ENCODE measurements at regions not wholly inside any gene's neighbourhood (a gene's known extent, or its start where the extent isn't known, plus 50 kb on each side); places are given as distances from the start of the nearest gene placed in this dataset.
"Not testable (repeated sequence)": the region's sequence is repeated elsewhere in the genome, so short reads cannot be mapped to it uniquely, and the experiment has no call there.

DNA sequence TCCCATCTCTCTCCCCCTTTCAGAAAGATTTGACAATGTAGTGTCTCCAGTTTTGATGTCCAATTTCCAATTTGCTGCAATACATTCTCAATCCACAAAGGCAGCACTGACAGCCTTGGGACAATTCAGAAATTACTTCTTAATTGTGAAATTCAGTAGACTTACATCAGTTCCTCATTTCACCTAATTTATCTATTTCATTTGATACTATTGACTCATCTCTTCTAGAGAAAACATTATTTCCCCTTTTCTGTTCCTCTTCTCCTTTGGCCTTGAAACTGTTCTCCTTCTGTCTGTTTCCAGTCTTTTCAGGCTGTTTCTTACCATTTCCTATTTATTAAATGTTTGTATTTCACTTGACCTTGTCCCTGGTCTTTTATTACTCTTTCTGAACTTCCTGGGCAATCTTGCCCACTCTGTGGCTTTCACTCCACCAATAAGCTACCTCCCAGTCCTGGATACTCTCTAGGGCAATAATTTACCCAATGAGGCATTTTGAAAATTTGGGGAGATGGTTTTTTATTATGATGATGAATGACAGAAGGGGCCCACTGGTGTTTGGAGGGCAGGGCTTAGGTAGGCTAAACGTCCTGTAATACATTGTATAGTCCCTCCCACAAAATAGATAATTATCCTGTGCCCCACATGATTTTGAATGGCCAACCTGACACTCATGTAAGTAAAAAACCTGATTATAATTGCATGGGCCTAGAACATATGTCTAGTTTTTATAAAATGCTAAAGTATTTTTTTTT, 498.0 kb upstream of the BOD1L1 start:
- no peak for DNase-seq

DNA sequence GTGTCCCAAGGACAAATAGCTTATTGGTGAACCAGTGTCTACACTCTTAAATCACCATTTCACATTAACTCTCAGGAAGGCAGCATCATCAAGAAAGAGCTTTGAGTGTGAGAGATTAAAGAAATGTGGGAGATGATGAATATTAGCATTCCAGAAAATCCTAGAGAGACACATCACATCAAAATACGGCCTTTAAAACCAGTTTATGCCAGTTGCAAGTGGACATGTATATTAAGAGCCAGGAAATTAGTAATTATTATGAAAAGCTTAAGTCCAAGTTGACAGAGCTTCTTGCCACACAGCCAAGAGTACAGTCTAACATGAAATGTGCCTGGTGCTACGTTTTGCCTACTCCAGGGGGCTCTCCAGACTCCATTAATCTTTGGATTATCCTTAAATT, 503.0 kb upstream of the BOD1L1 start:
- DNase-seq: no peak

DNA sequence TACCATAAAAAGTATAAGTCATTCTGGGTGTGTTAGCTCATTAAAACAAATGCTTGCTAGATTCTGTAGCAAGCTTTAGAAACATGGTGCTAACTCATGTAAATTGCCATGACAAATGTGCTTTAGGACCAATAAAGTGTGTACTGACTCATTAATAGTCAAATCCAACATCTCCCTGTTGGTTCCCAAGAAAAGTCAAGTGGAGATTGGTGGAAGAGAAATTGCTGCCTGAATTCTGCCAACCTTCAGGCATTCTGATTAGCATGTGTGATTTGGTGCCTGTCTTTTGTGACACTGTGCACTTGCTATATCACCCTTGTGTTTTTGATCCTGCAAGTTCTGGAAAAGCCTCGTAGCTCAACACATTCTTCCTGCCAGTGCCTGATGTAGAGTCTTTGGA, 503.8 kb upstream of the BOD1L1 start:
- no peak for DNase-seq

DNA sequence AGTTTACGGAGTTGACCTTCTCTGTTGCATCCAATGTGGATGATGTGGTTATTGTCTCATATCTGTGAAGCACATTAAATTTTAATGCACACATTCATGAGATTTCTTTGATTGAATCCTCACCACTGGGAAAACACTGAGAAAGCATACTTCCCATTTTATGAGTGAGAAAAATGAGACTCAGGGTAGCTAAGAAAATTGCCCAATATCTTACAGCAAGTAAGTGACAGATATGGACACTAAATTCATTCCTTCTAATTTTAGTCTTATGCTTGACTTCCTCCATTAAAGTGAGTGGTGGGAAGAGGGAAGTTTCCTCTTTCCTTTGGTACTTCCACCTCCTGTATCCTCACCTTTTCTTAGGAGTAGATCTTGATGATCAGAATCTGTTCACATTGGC, 504.8 kb upstream of the BOD1L1 start:
- no peak for DNase-seq

DNA sequence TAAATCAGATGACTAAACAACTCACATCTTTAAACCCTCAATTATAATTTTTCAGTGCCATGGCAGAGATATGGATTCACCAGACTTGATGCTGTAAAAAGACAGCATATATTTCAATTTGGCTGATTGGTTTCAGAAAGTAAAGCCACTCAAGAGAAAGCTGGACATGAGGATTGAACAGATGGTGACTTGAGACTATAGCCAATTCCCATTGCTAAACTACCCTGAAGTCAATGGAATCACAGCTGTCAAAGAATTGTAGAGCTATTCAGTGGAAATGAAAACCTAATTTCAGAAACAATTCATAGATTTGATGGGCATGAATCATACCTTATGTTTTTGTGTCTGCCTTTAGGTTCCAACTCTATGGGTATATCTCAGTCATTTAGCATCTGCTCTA, 510.6 kb upstream of the BOD1L1 start:
- no peak for DNase-seq

DNA sequence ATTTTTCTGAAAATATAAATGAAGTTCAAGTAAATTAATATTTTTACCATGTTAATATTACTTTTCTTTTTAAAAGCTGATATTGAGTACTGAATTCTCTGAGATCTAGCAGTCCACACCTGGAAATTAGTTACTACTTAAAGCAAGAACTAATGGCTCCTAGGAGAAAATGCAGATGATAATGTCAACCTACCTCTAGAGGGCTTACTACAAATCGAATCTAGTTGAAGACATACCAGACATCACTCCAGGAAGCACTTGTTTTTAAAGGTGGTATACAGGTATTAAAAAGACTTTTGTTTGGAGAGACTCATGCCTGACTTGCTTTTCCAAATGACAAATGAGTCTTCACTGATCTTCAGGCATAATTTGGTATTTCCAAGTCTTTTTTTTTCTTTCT, 516.4 kb upstream of the BOD1L1 start:
- no peak for DNase-seq

DNA sequence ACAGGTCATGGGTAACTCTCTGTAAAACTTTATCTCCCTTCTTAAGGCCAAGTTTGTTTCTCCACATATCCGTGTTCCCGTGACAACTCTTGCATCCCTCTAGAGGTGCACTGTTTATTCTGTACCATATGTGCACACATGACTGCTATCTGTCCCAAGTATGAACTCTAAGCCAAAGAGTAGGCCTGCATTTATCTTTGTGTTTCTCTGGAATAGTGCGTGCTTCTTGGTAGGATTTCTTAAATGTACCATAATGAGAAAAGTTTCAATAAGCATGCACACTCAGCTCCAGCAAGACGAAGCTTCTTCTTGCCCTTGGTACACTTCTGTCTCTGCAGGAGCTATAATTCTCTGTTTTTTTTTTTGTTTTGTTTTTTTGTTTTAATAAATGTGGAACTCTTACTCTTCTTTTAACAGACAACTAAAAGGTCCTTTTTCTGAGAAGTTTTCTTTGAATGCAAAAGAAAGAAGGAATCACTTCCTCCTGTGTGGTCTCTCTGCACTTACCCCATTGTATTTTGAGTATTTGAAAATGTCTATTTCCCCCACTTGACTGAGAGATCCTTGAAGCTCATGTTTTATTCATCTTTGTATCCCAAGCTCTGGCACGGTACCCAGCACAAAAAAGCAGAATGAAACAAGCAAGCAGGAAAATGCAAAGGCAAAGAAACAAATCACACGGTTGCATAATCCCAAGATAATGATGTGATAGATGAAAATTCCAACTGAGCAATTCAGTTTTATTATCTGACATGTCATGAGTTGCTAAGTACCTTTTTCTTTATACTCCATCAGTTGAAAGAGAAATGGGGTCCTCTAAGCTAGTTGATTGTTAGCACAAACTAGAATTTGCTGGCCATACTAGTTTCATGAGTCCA, 521.9 kb upstream of the BOD1L1 start:
- DNase-seq: no peak

DNA sequence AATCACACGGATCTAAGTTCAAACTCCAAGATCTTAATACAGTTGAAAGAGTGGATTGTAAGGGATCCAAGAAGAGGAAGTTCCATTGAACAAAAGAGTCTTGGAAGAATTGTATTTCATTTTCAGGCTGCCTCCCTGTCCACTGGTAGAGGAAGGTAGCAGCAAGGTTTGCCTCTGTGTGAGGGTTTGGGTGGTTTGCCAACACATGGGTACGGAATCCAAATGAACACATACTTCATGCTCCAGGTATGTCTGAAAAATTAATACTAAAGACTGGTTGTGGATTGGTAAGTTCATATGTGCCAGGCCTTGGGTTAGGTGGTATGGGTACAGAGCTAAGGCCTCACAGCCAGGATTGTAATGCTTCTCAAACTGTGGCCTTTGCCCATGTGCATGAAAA, 523.6 kb upstream of the BOD1L1 start:
- no peak for DNase-seq

DNA sequence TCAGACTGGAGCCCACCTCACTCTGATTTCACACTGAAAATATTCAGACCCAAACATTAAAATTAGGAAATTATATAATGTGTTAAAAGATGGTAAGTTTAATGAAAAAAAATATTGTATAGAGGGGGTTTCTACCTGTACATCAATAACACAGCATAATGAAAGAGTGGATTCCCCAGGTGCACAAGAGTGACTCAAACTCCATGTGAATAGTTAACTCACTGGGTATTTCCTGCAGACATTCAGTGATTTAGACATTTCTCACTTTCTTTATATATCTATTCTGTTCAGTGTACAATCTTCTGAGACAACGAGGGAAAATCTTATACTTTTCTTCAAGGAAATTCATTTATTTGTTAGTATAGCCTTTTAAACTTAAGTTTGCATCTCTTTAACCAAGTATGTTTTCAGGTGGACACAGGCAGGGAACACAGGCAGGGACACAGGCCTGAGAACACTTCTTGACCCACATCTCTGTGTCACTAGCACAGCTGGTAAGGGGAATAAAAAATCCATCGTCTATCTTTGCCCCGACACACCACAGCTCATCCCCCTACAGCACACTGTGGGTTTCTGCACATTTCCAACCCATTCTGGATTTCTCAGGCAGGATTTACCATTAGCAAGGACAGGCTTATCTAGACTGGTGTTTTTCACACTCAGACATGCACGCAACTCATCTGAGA, 525.5 kb upstream of the BOD1L1 start:
- no peak for DNase-seq

DNA sequence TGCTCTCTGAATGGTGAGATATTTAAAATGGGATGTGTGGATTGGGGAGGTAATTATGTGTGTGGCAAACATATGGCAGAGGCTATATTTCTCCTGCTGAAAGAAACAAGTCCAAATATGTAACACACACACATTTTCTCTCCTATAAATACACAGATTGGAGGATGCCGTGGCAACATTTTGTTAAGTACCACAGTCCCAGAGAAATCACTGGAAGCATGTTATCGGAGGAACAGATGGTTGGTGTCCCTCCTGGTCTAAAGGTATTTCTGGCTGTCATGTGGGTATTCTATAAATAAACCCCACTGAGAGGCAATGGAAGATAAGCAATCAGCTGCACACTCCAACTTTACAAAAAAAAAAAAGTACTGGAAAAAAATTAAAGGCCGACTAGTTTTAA, 528.3 kb upstream of the BOD1L1 start:
- no peak for DNase-seq

DNA sequence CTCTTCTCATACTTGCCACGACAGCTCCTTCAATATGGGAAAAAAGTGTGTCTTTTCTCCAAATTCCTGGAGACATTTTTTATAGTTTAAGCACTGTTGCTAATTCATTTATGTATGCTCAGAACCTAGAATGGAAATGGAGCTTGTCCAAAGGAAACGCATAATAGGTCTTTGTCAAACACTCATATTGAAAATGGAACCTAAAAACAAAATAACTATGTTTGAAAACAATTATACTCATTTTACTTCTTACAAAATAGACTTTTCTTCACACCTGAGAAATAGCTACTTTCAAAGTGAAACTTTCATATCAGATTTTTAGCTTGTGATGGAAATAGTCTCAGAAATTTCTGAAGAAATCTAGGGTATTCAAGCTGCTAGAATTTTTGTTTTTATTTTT, 529.7 kb upstream of the BOD1L1 start:
- peak; percentile 3 for DNase-seq

DNA sequence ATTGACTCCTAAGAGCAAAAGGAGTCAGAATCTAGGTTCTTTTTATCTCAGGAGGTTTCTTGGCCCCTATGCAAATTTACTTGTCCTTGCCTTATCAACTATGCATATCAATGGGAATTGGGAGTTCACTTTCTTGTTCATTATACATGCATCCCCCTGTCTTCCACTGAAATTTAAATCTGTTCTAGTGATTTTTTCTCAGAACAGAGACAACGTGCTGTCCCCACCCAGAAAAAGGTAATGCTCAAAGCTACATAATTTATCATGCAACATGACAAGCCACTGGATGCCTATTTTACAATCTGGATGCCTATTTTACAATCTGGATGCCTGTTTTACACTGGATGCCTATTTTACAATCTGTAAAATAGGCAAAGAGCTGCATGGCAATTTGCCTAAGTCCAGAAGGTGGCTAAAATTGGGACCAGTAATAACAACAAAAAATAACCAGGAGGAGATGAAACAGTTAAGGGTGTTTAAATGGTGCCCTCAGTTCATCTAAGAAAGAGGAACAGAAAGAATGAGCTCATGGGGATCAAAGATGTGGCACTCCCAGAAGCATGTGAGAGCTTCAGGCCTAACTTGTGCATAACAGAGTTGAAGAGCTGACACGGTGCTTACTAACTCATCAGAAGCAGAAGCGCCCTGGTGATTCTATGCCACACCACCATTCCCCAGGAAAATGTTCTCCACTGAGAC, 537.8 kb upstream of the BOD1L1 start:
- no peak for DNase-seq

DNA sequence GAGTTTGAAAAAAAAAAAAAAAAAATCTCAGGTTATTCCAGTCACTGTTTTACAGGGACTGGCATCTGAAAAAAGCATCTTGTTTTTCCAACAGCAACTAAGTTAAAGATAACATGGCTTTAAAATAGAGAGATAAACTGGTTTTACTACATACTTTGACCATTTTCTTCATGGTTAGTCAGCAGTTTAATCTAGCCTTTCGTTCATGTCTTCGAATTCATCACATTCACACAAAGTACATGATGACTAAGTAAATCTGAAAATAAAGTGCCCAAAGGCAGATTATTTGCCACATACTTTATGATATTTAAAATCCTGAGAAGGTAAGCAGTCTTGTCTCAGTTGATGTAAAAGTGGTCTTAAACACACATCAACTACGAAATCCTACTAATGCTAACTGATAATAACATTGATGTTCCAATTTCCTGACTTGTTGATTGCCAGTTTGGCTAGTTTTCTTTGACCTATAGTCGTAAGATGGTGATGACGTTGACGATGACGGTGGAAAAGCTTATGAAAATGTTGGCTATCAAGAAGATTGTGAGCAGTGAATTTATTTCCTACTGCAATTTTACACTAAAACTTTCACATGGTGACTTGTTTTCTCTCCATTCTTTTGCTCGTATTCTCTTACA, 540.5 kb upstream of the BOD1L1 start:
- DNase-seq: no peak

DNA sequence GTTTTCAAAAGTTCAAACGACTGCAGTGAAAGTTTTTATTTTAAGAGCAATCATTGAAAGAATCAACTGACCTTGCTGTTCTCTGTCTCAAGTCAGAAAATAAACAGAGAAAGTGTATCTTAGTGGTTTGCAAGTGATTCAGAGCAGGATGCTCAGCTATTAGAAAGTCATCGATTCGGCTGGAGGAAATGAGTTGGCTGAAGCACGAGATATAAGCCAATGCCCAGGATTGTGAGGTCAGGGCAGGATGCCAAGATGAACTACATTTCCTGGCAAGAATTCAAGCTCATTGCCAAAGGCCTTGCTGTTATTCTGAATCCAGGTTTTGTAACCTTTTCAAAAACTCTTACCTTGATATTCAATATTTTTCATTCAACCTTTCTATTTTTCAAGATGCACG, 541.4 kb upstream of the BOD1L1 start:
- DNase-seq: peak; percentile 18

DNA sequence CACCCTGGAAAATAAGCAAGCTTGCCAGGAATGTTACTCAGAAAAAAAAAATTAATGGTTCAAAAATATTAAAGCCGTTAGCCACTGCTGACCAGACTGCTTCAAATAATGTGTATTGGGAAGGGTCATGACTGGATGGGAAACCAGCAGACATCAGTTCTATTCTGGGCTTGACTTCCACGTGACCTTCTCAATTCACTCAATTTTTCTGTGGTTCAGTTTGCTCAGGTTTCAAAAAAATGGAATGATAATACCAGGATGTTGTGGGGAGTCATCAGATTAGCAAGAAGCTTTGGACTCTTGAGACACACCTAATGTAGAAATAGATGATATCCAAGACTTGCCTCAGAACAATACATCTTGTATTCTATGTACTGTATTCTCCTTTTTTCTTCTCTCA, 541.9 kb upstream of the BOD1L1 start:
- no peak for DNase-seq

DNA sequence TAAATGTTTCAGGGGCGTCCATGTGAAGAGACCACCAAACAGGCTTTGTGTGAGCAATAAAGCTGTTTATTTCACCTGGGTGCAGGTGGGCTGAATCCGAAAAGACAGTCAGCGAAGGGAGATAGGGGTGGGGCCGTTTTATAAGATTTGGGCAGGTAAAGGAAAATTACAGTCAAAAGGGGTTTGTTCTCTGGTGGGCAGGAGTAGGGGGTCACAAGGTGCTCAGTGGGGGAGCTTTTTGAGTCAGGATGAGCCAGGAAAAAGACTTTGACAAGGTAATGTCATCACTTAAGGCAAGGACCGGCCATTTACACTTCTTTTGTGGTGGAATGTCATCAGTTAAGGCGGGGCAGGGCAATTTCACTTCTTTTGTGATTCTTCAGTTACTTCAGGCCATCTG, 542.4 kb upstream of the BOD1L1 start:
- DNase-seq: not testable (repeated sequence)

DNA sequence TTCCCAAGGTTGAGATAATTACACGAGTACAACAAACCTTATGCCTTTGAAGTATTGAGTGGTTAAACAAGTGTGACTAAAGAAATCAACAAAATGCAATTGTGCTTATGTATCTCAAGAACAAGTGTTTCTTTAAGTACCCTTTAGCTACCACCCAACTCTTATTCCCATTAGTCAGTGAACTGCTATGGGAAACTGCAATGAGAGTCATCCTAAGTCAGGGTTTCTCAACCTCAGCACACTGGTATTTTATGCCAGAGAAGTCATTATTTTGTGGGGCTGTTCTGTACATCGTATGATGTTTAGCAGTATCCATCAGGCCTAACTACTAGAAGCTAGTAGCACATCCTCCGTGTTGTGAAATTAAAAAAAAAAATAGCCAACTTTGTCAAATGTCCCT, 549.1 kb upstream of the BOD1L1 start:
- DNase-seq: no peak

DNA sequence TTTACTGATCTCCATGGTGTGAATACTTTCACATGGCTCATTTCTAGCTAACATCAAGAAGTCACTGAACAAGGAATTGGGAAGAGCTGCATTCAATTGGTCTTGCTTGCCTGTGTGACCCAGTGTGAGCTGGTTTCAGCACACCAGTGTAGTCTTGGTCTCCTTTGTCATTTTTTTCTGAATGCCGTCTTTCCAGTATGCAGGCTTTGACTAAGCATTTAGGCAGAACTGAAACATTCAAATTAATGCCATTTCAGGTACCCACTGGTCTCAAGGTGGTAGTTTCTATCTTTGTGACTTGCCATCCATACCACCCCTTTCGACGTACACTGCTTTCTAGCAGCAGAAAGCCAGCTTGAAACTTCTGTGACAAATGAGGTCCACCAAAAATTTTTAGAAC, 550.5 kb upstream of the BOD1L1 start:
- peak; percentile 4 for DNase-seq

DNA sequence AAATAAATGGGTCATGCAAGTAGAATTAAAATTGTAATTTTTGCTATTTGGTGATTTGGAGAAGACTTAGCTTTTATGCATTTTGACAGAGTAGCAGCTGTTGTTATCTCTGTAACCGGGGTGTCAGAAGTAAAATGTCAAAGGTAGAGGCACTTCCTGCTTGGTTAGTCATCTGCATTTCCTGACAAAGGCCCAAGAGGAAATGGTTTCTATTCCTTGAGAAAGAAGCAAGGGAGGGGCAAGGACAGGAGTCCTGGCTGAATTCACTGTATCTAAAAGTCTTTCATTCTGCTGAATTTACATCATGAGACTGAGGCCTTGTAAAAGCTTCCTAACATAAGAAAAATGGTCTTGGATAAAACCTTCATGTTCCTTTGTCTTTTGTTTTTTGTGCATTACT, 550.9 kb upstream of the BOD1L1 start:
- peak; percentile 25 for DNase-seq

DNA sequence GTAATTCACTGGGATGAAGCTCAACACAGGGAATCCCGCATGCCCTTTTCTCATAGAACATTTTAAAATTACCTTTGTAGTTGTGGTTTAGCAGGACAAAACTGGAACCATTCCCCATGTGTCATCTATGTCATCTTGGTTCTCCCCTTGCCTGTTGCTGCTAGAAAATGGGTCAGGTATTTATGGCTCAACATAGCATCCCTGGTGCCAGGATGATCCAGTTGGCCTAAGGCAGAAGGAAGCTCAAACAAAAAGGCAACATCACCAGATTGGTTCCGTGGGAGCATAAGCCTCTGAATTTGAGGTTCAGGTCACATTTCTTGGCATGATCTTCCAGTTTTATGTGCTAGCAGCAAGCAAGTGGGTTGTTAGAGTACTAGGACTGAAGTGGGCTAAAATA, 552.6 kb upstream of the BOD1L1 start:
- no peak for DNase-seq

DNA sequence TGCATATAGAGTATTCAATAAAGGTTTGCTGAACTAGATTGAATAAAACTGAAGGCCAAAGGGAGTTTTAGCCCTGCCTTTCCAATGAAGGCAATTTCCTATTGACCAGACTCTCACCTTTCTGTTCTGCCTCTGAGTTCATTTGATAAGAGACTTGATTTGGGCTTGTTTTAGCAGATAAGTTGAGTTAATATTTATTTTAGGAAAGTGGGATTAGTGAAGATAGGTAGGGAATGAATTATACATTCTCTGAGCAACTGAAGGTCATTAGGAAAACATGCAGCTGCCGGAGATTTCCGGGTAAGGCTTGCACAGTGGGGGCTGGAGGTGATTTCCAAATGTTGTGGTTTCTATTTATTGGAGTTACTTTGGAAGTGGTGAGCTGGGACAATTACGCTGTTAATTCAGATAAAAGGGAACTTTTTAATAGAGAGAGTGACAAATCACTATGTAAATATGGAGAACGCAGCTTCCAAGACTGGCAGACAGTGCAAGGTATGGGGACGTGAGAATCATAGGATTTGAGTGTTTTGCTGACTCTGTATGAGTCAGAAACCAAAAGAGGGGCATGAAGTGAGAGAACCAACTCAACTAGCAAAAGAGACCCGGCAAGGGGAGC, 553.6 kb upstream of the BOD1L1 start:
- no peak for DNase-seq

DNA sequence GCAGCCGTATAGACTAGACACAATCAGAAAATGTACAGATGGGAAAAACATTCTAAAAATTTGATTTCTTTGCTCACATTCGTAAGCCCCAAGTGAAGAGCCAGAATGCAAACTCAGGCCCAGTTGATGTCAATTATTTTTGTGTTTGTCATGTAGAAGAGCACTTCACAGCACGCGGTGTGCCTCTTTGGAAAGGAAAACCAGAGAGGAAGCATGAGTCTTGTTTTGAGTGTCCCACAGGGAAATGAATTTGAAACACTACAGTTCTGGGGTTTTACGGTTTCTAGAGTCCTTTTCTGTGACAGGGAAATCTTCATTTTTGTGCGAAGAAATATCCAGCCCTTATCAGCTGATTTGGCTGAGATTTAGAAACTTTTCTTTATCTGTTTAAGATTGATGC, 554.6 kb upstream of the BOD1L1 start:
- no peak for DNase-seq

All from activated CD4-positive, alpha-beta T cell treated with anti-CD3 and anti-CD28 coated beads, Interleukin-10, Interleukin-2, amounts not matched to agents 100 ng/mL and 50 ng/mL, durations not matched to agents 16 hours and 8 hours (primary cell).